Sigmoid colon (tissue), 6 donors: ENCODE measurements at regions not wholly inside any gene's neighbourhood (a gene's known extent, or its start where the extent isn't known, plus 50 kb on each side); places are given as distances from the start of the nearest gene placed in this dataset.

Source experiments
- DNase-seq: peaks from one replicate; pipeline ENCODE4 v3.0.0-alpha.2; 2019
- H3K27ac ChIP-seq, 4 donors: fragments of 200-600 bp; sonication (generic); one replicate each; pipeline ENCODE4 v1.5.1; 2016 to 2019; ENCODE audit warnings: mild to moderate bottlenecking in 1 of 4
- H3K27me3 ChIP-seq, 3 donors: fragments of 200-600 bp; sonication (generic); one replicate each; pipeline ENCODE4 v1.5.1; 2019; ENCODE audit warnings: mild to moderate bottlenecking in 1 of 3
- H3K36me3 ChIP-seq, 4 donors: fragments of 200-600 bp; sonication (generic); one replicate each; pipeline ENCODE4 v1.5.1; 2016 to 2019
- H3K4me1 ChIP-seq, 4 donors: fragments of 200-600 bp; sonication (generic); one replicate each; pipeline ENCODE4 v1.5.1; 2017 to 2019
- H3K4me3 ChIP-seq, 4 donors: fragments of 200-600 bp; sonication (generic); one replicate each; pipeline ENCODE4 v1.5.1; 2017 to 2019; ENCODE audit warnings: mild to moderate bottlenecking in 2 of 4, moderate library complexity in 1 of 4
- H3K9me3 ChIP-seq, 4 donors: fragments of 200-600 bp in 3 of 4; sonication (generic) in 3 of 4; one replicate each; pipeline versions ENCODE4 v1.5.1 to v1.6.1; 2013 to 2019
- CTCF ChIP-seq, 4 experiments: fragments of 450-650 bp in 3 of 4; fragments of 200-600 bp in 1 of 4; IDR thresholded peaks; one replicate each; pipeline ENCODE4 v1.5.1; 2016 to 2019; ENCODE audit warnings: antibody characterized with exemption in 4 of 4, mild to moderate bottlenecking in 3 of 4, moderate library complexity in 2 of 4
- EP300 ChIP-seq, 4 donors: sonication (generic); formaldehyde crosslinking; IDR thresholded peaks; one replicate each; pipeline ENCODE4 v1.6.1; 2017; ENCODE audit warnings: antibody characterized with exemption in 4 of 4
- POLR2A ChIP-seq, 2 donors: fragments of 450-650 bp; IDR thresholded peaks; one replicate each; pipeline ENCODE4 v1.6.1; 2016; ENCODE audit warnings: antibody characterized with exemption in 2 of 2, mild to moderate bottlenecking in 2 of 2, moderate library complexity in 2 of 2
- POLR2AphosphoS5 ChIP-seq, 4 donors: sonication (generic); formaldehyde crosslinking; IDR thresholded peaks; one replicate each; pipeline ENCODE4 v1.6.1; 2017; ENCODE audit warnings: antibody characterized with exemption in 4 of 4
- WGBS, 2 donors: extraction: QIAGEN DNeasy Blood & Tissue Kit; methylation state at CpG; one replicate each; pipeline ENCODE4 v1.1.7; 2013; 5-methylcytosine and 5-hydroxymethylcytosine counted together
- intact Hi-C: fragments of 100-400 bp; cut with DNase I; formaldehyde crosslinking; loops from one replicate; pipeline ENCODE4 v1.15.1; 2023
- donor health status: healthy with polysubstance abuse.
- donor health status: healthy.

GRCh38 chr2:38147333-38148121 lies 71.6 kb upstream of the CYP1B1 start:
- intact Hi-C loops, result no loop called here
- WGBS, 2 donors, result 88 to 91% methylated on average over 8 of the region's 8 CpGs

DNA sequence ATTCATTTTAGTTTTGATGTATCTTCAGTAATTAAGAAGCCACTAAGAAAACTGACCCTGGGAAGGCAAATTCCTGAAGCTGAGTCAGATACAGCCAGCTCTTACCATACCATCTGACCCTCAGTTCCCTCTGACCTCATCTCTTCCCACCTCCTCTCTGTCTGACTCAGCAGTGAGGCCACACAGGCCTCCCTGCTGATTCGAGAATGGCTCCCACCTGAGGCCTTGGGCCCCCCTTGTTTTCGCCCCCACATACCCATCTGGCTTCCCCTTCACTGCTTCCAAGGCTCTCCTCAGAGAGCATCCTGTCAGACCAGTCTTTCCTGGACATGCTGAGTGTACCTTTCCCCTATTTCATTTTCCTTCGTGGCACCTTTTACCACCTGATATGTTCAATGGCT lies 71.0 kb upstream of the CYP1B1 start:
- intact Hi-C loops, result no loop called here
- Histone ChIP-seq H3K4me3 (no peak overlapping the region), H3K9me3 (no peaks in the 10 kb centered on the region), H3K36me3 (no peaks in the 10 kb centered on the region), H3K4me1 (peaks cover 0 to 13% (median 6%) of the 10 kb centered on the region in 4 donors), H3K27ac (peak overlapping the region; percentile 53 to 69 (median 58)), H3K27me3 (no peaks in the 10 kb centered on the region)
- DNase-seq, result peak; percentile 67
- WGBS, 2 donors, result 58 to 59% methylated on average over 3 of the region's 3 CpGs
- TF ChIP-seq CTCF (IDR thresholded peaks at IDR 0.05), result no peak
- TF ChIP-seq POLR2A (IDR thresholded peaks at IDR 0.05), result no peak

More at GRCh38 chr2:38147333-38148121, 71.6 kb upstream of the CYP1B1 start:
- TF ChIP-seq EP300 (IDR thresholded peaks at IDR 0.05) (no peak), POLR2AphosphoS5 (IDR thresholded peaks at IDR 0.05) (no peak), POLR2A (IDR thresholded peaks at IDR 0.05) (no peak)
- Histone ChIP-seq H3K36me3 (no peaks in the 10 kb centered on the region), H3K27me3 (no peaks in the 10 kb centered on the region), H3K4me3 (no peak overlapping the region), H3K9me3 (no peaks in the 10 kb centered on the region), H3K27ac (peak overlapping the region; percentile 53 to 69 (median 58)), H3K4me1 (peaks cover 0 to 13% (median 6%) of the 10 kb centered on the region in 4 donors)
- no peak for DNase-seq

DNA sequence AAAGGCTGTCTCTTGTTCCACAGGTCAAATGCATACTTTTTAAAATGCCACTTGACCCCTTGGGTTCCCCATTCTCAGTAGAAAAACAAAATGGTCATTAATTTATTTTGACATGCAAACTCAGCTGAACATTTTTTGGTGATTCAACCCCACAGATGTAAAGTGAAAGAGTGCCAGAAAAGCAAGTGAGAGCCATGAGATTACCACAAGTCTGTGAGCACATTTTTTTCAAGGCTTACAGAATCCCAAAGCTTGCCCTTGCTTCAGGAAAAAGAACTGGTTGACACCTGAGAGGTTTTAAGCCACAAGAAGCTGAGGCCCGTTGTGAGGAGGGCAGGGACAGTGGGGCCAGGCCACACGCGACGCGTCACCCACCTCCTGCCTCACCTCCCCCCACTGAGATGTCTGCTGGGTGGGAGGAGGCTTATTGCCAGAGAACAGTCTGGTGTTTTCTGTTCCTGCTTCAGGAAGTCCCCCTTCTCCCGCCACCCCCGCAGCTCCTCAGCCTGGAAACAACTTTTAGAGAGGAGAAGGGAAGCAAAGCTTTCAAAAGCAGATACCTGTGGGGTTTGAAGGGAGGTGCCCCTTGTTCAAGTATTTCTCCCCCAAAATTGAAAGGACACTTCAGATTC lies 70.4 kb upstream of the CYP1B1 start:
- Histone ChIP-seq H3K27me3 (no peaks in the 10 kb centered on the region), H3K36me3 (no peaks in the 10 kb centered on the region), H3K4me3 (no peak overlapping the region), H3K27ac (peak overlapping the region; percentile 53 to 69 (median 58)), H3K9me3 (no peaks in the 10 kb centered on the region), H3K4me1 (peaks cover 0 to 13% (median 6%) of the 10 kb centered on the region in 4 donors)
- 39 to 85% methylated on average over 7 of the region's 7 CpGs for WGBS, 2 donors
- TF ChIP-seq EP300 (IDR thresholded peaks at IDR 0.05), result no peak
- TF ChIP-seq CTCF (IDR thresholded peaks at IDR 0.05), result no peak
- no peak for TF ChIP-seq POLR2AphosphoS5 (IDR thresholded peaks at IDR 0.05)
- no peak for TF ChIP-seq POLR2A (IDR thresholded peaks at IDR 0.05)
- intact Hi-C loops, result no loop called here
- peak; percentile 69 for DNase-seq

- H3K36me3 ChIP-seq, result no peaks in the 10 kb centered on the region
- DNase-seq, result no peak
- H3K27me3 ChIP-seq, result no peaks in the 10 kb centered on the region
- H3K4me1 ChIP-seq, result peaks cover 0 to 13% (median 6%) of the 10 kb centered on the region in 4 donors
- no peak for TF ChIP-seq POLR2AphosphoS5 (IDR thresholded peaks at IDR 0.05)
- no peak for TF ChIP-seq POLR2A (IDR thresholded peaks at IDR 0.05)
- no peak for TF ChIP-seq EP300 (IDR thresholded peaks at IDR 0.05)
- no peak for TF ChIP-seq CTCF (IDR thresholded peaks at IDR 0.05)
- intact Hi-C loops, result no loop called here
- 95 to 96% methylated on average over 3 of the region's 3 CpGs for WGBS, 2 donors
- no peaks in the 10 kb centered on the region for H3K9me3 ChIP-seq
- H3K27ac ChIP-seq, result no peak overlapping the region
- H3K4me3 ChIP-seq, result no peak overlapping the region
Measured at GRCh38 chr2:38145236-38145635, 69.3 kb upstream of the CYP1B1 start.

- no peaks in the 10 kb centered on the region for H3K36me3 ChIP-seq
- no peak for DNase-seq
- intact Hi-C loops, result no loop called here
- H3K4me3 ChIP-seq, result no peak overlapping the region
- H3K27ac ChIP-seq, result no peak overlapping the region
- H3K4me1 ChIP-seq, result peaks cover 0 to 13% (median 6%) of the 10 kb centered on the region in 4 donors
- TF ChIP-seq POLR2A (IDR thresholded peaks at IDR 0.05) (no peak), POLR2AphosphoS5 (IDR thresholded peaks at IDR 0.05) (no peak), CTCF (IDR thresholded peaks at IDR 0.05) (no peak), EP300 (IDR thresholded peaks at IDR 0.05) (no peak)
- 92% methylated on average over 4 of the region's 4 CpGs for WGBS, 2 donors
- H3K27me3 ChIP-seq, result no peaks in the 10 kb centered on the region
- H3K9me3 ChIP-seq, result no peaks in the 10 kb centered on the region
Measured at GRCh38 chr2:38142627-38143026, 66.7 kb upstream of the CYP1B1 start.
